Neural progenitor cell (in vitro differentiated cells): ENCODE measurements at regions not wholly inside any gene's neighbourhood (a gene's known extent, or its start where the extent isn't known, plus 50 kb on each side); places are given as distances from the start of the nearest gene placed in this dataset.

ENCODE experiments used
- DNase-seq: peaks from one replicate; pipeline ENCODE4 v3.0.0-alpha.2; 2016; ENCODE audit warnings: low spot score
- H2AFZ ChIP-seq: fragments of 200-600 bp; sonication (generic); replicated peaks from 2 replicates; pipeline ENCODE4 v1.6.1; 2016; ENCODE audit warnings: antibody characterized with exemption
- H3F3A ChIP-seq: fragments of 200-600 bp; sonication (generic); 2 replicates; pipeline ENCODE4 v1.6.1; 2016; ENCODE audit warnings: antibody characterized with exemption, low read depth
- H3K27ac ChIP-seq: fragments of 200-600 bp; sonication (generic); 2 replicates; pipeline ENCODE4 v1.5.1; 2016; ENCODE audit warnings: mild to moderate bottlenecking
- H3K27me3 ChIP-seq: fragments of 200-600 bp; sonication (generic); 2 replicates; pipeline ENCODE4 v1.6.1; 2016; ENCODE audit warnings: mild to moderate bottlenecking, moderate library complexity
- H3K36me3 ChIP-seq: fragments of 200-600 bp; sonication (generic); 2 replicates; pipeline ENCODE4 v1.5.1; 2016
- H3K4me1 ChIP-seq: fragments of 200-600 bp; sonication (generic); 2 replicates; pipeline ENCODE4 v1.6.1; 2016; ENCODE audit warnings: mixed run types
- H3K4me2 ChIP-seq: fragments of 200-600 bp; sonication (generic); 2 replicates; pipeline ENCODE4 v1.6.1; 2016
- H3K4me3 ChIP-seq: fragments of 200-600 bp; sonication (generic); 2 replicates; pipeline ENCODE4 v1.5.1; 2016
- H3K79me2 ChIP-seq: fragments of 200-600 bp; sonication (generic); 2 replicates; pipeline ENCODE4 v1.6.1; 2016; ENCODE audit warnings: low read depth
- H3K9ac ChIP-seq: fragments of 200-600 bp; sonication (generic); 2 replicates; pipeline ENCODE4 v1.6.1; 2016
- H3K9me3 ChIP-seq: fragments of 200-600 bp; sonication (generic); 2 replicates; pipeline ENCODE4 v1.5.1; 2016; ENCODE audit warnings: low read depth
- H4K20me1 ChIP-seq: fragments of 200-600 bp; sonication (generic); 2 replicates; pipeline ENCODE4 v1.6.1; 2016; ENCODE audit warnings: low read depth
- H3K27ac Mint-ChIP-seq: 3 replicates; pipeline ENCODE4 v1.8.0; 2021; ENCODE audit warnings: mixed read lengths
- H3K27me3 Mint-ChIP-seq: 2 replicates; pipeline ENCODE4 v1.8.0; 2022; ENCODE audit warnings: low read depth, mild to moderate bottlenecking, inconsistent platforms, moderate library complexity, mixed read lengths; ENCODE audit not compliant: insufficient read depth
- H3K36me3 Mint-ChIP-seq: 3 replicates; pipeline ENCODE4 v1.8.0; 2021; ENCODE audit warnings: mixed read lengths
- H3K4me1 Mint-ChIP-seq: 3 replicates; pipeline ENCODE4 v1.8.0; 2021; ENCODE audit warnings: mixed read lengths
- H3K4me3 Mint-ChIP-seq: 3 replicates; pipeline ENCODE4 v1.8.0; 2021; ENCODE audit warnings: mild to moderate bottlenecking, moderate library complexity, mixed read lengths
- H3K9me3 Mint-ChIP-seq: 3 replicates; pipeline ENCODE4 v1.8.0; 2020; ENCODE audit warnings: mixed read lengths
- EZH2 ChIP-seq: fragments of 200-600 bp; sonication (generic); IDR thresholded peaks from 2 replicates; pipeline ENCODE4 v1.6.1; 2017; ENCODE audit warnings: antibody characterized with exemption, mild to moderate bottlenecking, moderate library complexity
- EZH2phosphoT487 ChIP-seq: fragments of 200-600 bp; sonication (generic); IDR thresholded peaks from 2 replicates; pipeline ENCODE4 v1.6.1; 2017; ENCODE audit warnings: antibody characterized with exemption
- TF ChIP-seq, protein P1 (sequence below): fragments of 200-600 bp; sonication (generic); IDR thresholded peaks from 2 replicates; pipeline ENCODE4 v1.5.1; 2017; ENCODE audit warnings: antibody characterized with exemption, mild to moderate bottlenecking

DNA sequence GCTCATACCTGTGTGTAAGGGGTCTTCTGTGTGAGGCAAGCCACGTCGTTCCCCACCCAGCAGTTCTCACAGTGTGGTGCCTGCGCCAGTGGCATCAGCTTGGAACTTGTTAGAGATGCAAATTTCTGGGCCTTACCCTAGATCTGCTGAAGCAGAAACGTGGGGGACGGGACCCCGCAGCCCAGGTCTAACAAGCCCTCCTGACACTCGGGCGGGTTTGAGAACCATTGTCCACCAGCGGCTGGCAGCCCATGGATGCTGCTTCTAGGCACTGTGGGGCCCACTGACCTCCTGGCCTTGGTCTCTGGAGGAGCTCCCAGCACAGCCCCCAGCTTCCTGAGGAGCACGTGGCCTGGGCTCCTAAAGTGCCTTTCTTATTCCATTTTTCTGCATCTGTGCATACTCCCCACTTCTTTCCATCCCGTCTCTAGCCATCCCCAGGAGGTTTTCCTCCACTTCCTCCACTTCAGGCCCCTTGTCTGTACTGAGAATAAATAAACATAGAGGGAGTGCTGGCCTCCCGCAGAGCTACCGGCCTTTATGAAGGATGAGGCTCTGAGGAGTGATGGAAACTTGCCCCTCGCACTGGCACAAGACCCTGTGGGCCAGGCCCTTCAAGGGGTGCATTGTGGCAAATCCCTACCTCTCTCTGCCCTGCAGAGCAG, 94.3 kb downstream of the GALR1 start:
- no peaks in the 10 kb centered on the region for H3K9me3 ChIP-seq
- H2AFZ ChIP-seq: no peak overlapping the region
- Mint-ChIP-seq H3K27me3 (peaks cover 3% of the 10 kb centered on the region), H3K4me3 (no peak overlapping the region), H3K36me3 (no peaks in the 10 kb centered on the region), H3K4me1 (peaks cover 11% of the 10 kb centered on the region), H3K27ac (no peak overlapping the region), H3K9me3 (no peaks in the 10 kb centered on the region)
- H3K4me2 ChIP-seq: no peak overlapping the region
- no peak for DNase-seq
- TF ChIP-seq, protein P1, sequence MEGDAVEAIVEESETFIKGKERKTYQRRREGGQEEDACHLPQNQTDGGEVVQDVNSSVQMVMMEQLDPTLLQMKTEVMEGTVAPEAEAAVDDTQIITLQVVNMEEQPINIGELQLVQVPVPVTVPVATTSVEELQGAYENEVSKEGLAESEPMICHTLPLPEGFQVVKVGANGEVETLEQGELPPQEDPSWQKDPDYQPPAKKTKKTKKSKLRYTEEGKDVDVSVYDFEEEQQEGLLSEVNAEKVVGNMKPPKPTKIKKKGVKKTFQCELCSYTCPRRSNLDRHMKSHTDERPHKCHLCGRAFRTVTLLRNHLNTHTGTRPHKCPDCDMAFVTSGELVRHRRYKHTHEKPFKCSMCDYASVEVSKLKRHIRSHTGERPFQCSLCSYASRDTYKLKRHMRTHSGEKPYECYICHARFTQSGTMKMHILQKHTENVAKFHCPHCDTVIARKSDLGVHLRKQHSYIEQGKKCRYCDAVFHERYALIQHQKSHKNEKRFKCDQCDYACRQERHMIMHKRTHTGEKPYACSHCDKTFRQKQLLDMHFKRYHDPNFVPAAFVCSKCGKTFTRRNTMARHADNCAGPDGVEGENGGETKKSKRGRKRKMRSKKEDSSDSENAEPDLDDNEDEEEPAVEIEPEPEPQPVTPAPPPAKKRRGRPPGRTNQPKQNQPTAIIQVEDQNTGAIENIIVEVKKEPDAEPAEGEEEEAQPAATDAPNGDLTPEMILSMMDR: no peak
- TF ChIP-seq EZH2 (no peak), EZH2phosphoT487 (no peak)
- H3K4me1 ChIP-seq: no peaks in the 10 kb centered on the region
- no peak overlapping the region for H3K9ac ChIP-seq
- H4K20me1 ChIP-seq: no peaks in the 10 kb centered on the region
- H3K27me3 ChIP-seq: no peaks in the 10 kb centered on the region
- no peak overlapping the region for H3K4me3 ChIP-seq
- H3K79me2 ChIP-seq: no peaks in the 10 kb centered on the region
- H3K36me3 ChIP-seq: no peaks in the 10 kb centered on the region
- no peak overlapping the region for H3K27ac ChIP-seq
- H3F3A ChIP-seq: no peaks in the 10 kb centered on the region

DNA sequence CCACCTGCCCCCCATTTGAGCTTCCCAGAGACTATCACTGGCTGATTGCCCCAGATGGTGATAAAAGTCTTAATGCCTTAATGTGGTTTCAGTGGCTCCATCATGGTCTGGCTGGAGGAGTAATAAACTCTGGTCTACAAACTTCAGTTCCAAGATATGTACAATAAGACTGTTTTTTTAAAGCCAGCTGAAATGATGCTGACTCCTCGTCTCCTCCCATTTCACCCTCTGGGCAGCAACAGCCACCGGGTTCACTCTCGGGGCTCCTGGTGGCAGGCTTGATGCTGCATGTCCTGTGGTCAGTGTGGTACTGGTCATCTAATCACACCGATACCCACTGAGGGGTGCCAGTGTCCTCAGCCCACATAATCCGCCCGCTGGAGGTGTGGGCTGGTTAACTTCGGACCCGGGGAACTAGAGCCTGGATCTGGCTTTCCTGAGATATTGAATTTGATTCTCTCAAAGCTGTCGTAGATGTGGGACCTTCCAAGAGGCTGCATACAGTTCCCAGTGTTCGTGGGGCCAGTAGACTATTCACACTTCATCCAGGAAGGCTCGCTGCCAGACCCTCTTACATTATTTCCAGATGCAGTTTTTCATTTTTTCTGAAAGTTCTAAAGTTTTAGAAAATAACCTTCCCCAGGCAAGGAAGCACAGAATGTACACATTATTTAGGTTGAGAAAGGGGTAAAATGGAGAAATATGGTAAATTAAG, 95.3 kb downstream of the GALR1 start:
- no peak overlapping the region for H3K4me2 ChIP-seq
- no peaks in the 10 kb centered on the region for H3K9me3 Mint-ChIP-seq
- H3K9me3 ChIP-seq: no peaks in the 10 kb centered on the region
- TF ChIP-seq EZH2 (no peak), EZH2phosphoT487 (no peak)
- TF ChIP-seq, protein P1: no peak
- H2AFZ ChIP-seq: no peak overlapping the region
- H3K27ac ChIP-seq: no peak overlapping the region
- H4K20me1 ChIP-seq: no peaks in the 10 kb centered on the region
- peaks cover 11% of the 10 kb centered on the region for H3K4me1 Mint-ChIP-seq
- H3F3A ChIP-seq: no peaks in the 10 kb centered on the region
- H3K27me3 ChIP-seq: no peaks in the 10 kb centered on the region
- no peak overlapping the region for H3K9ac ChIP-seq
- H3K4me3 Mint-ChIP-seq: no peak overlapping the region
- no peaks in the 10 kb centered on the region for H3K79me2 ChIP-seq
- no peak for DNase-seq
- H3K27ac Mint-ChIP-seq: no peak overlapping the region
- H3K27me3 Mint-ChIP-seq: peaks cover 3% of the 10 kb centered on the region
- H3K36me3 Mint-ChIP-seq: no peaks in the 10 kb centered on the region
- no peaks in the 10 kb centered on the region for H3K4me1 ChIP-seq
- H3K36me3 ChIP-seq: no peaks in the 10 kb centered on the region
- no peak overlapping the region for H3K4me3 ChIP-seq

- no peak overlapping the region for H3K4me3 Mint-ChIP-seq
- Histone ChIP-seq H3F3A (no peaks in the 10 kb centered on the region), H3K79me2 (no peaks in the 10 kb centered on the region), H3K4me2 (no peak overlapping the region), H3K27me3 (no peaks in the 10 kb centered on the region), H3K9ac (no peak overlapping the region), H4K20me1 (no peaks in the 10 kb centered on the region), H2AFZ (no peak overlapping the region), H3K4me3 (no peak overlapping the region), H3K27ac (no peak overlapping the region), H3K9me3 (no peaks in the 10 kb centered on the region), H3K4me1 (no peaks in the 10 kb centered on the region), H3K36me3 (no peaks in the 10 kb centered on the region)
- TF ChIP-seq EZH2 (no peak), EZH2phosphoT487 (no peak)
- TF ChIP-seq, protein P1: no peak
- H3K4me1 Mint-ChIP-seq: peaks cover 11% of the 10 kb centered on the region
- H3K36me3 Mint-ChIP-seq: no peaks in the 10 kb centered on the region
- H3K27me3 Mint-ChIP-seq: peaks cover 3% of the 10 kb centered on the region
- no peaks in the 10 kb centered on the region for H3K9me3 Mint-ChIP-seq
- no peak overlapping the region for H3K27ac Mint-ChIP-seq
- no peak for DNase-seq
These were observed 96.7 kb downstream of the GALR1 start for GRCh38 chr18:77346208-77346810.
